GM13976 (cell line): ENCODE measurements at regions not wholly inside any gene's neighbourhood (a gene's known extent, or its start where the extent isn't known, plus 50 kb on each side); places are given as distances from the start of the nearest gene placed in this dataset.
A peak's percentile ranks its signal among the peaks of the same experiment; 100 is the strongest.

ENCODE experiments used
- DNase-seq: peaks from one replicate; pipeline ENCODE4 v3.0.0; 2012; ENCODE audit warnings: low spot score
- in situ Hi-C: fragments of 300-500 bp; cut with MboI; formaldehyde crosslinking; loops from one replicate; pipeline ENCODE4 v1.12.0; 2022; ENCODE audit warnings: low sequenced_read_pairs, mixed read lengths, inconsistent platforms; ENCODE audit not compliant: unreplicated experiment
- TF ChIP-seq, protein P1 (sequence below): IDR thresholded peaks from 2 replicates; pipeline ENCODE4 v1.5.1; 2012; ENCODE audit warnings: borderline replicate concordance, mild to moderate bottlenecking; ENCODE audit not compliant: insufficient read depth; ENCODE audit errors: extremely low read depth, missing control alignments, control extremely low read depth

DNA sequence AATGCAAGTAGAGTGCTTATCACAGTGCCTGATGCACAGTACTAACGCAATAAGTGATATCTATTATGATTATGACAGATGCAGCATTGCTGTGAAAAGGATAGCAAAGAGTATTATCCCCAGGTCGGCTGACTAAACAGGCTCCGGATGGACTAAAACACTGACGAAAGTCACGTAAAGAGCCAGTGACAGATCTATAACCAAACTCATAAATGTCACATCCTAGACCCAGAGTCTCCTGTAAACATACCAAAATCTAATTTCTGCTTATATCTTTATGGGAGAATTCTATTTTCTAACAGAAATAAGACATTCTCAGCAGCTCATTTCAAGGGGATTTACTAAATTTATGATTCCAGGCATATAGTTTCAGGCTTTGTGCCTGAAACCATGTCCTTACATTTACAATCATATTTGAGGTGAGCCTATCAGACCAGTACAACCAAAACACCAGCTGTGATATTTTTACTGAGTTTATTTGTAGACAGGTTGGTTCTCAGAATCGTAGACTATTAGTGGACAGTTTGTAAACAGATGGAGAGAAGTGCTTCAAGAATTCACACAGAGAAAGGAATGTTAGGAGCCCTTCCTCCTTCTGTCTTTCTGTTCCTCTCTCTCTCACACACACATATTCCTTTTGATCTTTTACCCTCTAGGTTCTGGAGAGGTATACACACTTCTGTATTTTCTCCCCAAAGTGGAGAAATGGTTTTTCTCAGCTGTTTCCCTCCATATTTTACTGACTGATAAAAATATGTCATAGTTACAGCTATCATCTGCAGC is 52.4 kb upstream of the WDR26 start:
- no peak for DNase-seq
- in situ Hi-C loops, result no loop called here
- TF ChIP-seq, protein P1, sequence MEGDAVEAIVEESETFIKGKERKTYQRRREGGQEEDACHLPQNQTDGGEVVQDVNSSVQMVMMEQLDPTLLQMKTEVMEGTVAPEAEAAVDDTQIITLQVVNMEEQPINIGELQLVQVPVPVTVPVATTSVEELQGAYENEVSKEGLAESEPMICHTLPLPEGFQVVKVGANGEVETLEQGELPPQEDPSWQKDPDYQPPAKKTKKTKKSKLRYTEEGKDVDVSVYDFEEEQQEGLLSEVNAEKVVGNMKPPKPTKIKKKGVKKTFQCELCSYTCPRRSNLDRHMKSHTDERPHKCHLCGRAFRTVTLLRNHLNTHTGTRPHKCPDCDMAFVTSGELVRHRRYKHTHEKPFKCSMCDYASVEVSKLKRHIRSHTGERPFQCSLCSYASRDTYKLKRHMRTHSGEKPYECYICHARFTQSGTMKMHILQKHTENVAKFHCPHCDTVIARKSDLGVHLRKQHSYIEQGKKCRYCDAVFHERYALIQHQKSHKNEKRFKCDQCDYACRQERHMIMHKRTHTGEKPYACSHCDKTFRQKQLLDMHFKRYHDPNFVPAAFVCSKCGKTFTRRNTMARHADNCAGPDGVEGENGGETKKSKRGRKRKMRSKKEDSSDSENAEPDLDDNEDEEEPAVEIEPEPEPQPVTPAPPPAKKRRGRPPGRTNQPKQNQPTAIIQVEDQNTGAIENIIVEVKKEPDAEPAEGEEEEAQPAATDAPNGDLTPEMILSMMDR, result no peak

DNA sequence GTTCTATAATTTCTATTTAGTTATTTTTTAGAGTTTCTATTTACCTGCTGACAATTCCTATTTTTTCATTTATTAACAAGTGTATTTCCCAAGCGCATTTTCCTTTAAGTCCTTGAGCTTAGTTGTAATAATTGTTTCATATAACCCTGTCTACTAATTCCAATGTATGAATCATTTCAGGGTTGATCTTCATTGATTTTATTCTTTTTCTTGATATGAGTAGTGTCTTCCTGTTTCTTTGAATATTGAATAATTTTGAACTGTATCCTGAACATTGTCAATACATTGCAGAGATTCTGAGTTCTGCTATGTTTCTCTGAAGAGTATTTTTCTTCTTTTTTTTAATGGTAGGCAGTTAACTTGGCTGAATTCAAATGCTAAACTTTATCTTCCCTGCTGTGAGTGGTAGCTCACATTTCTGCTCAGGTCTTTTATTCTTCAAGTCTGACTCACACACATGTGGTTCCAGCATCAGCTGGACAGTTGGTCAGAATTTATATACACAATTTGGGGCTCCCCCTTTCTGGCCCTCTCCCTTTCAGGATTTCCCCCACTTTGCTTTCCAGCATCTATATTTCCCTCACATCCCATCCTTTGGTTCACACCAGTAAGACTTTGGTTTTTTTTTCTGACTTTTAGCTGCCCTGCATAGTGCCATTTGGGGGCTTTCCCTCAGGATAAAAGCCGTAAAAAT is 54.4 kb upstream of the WDR26 start:
- DNase-seq, result peak; percentile 27
- TF ChIP-seq, protein P1, result no peak
- in situ Hi-C loops, result no loop called here

DNA sequence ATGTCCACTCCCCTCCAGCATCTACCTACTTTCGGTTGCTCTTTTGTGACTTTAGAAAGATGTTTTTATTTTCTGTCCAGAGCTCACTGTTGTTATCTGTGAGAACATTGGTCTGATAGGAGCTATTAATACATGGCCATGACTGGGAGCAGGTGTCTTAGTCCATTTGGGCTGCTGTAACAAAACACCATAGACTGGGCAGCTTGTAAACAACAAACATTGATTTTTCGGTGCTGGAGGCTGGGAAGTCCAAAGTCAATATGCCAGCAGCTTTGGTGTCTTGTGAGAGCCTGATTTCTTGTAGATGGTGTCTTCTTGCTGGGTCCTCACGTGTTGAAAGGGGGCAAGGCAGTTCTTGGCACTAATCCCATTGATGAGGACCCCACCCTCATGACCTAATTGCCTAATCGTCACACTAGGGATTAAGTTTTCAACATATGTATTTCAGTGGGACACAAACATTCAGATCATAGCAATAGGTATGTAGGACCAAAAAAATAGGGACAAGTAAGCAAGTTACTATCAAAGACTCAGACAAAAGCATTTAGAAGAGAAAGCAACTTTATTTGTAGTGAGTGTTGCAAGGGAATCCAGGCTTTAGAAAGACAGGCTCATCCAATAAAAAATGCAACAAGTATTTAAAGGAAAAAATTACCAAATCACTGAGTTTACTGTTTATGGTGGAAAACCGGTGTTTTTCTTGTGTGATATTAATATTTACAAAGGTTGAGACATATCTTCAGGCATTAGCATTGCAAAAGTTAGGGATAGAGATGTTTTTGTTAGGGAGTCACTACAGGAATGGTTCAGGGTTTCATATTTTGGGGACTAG is 55.2 kb upstream of the WDR26 start:
- in situ Hi-C loops, result no loop called here
- DNase-seq, result no peak
- TF ChIP-seq, protein P1, result no peak

DNA sequence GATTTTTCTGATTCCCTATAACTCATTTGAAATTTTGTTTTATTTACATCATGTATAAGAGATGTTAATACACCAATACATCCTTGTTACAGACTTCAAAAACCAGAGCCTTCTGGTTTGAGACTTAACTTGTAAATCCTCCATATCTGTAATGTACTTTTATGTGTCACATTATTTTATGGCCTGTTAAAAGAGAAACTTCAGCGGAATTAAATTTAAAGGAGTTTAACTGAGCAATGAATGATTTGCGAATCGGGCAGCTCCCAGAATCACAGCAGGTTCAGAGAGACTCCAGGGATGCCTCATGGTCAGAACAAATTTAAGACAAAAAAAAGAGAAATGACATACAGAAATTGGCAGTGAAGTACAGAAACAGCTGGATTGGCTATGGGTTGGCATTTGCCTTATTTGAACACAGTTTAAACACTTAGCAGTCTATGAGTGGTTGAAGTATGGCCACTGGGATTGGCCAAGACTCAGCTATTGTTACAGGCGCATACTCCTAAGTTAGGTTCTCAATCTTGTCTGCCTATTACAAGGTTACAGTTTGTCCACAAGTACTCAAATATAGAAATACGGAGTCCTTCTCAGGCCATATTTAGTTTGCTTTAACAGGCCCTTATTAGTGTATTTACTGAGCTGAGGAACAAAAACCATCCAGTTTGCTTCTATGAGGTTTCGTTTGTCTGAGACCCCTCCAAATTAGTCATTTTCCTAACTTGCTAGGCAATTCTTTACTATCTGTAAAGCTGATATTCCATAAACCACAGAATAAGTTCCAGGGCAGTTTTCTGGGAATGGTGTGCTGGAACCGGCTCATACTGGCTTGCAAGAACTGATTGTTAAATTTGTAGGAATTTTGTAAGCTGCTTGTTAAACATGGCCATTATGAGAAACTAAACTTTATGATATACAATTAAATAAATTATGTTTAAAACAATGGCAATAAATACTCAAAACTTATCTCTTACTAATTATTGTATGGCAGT is 56.2 kb upstream of the WDR26 start:
- TF ChIP-seq, protein P1, result no peak
- in situ Hi-C loops, result no loop called here
- DNase-seq, result no peak

DNA sequence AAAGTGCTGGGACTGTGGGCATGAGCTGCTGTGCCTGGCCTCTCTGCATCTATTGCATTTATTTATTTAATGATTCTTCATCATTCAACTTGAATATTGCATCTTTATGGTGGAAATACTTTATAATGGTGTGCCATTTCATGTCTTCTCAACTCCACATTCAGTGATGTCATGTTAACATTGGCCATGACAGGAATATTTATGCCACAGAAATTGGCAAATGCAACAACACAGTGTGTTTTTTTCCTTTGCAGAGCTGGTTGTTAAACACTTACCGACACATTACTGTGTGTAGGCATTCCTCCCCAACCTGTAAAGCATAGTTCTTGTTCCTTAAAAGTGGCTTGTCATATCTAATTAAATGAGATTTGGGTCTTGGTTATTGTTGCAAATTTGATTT is 57.4 kb upstream of the WDR26 start:
- no peak for DNase-seq
- in situ Hi-C loops, result no loop called here
- TF ChIP-seq, protein P1, result no peak

DNA sequence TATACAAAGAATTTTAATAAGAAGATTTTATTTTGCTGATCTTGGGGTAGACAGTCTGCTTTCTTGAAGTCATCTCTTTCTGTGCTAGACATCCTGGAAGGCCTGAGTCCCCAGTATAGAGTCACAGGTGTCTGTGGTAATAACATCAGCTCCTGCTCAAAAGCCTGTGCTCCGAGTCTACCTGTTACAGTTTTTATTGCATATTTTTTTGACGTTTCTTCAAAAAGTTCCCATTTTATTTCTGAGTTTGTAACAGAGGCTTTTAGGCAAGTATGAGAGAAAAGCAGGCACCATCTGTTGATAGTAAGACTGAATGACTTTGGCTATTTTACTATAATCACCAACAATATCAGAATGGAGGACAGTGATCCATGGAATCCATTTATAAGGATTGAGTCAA is 58.0 kb upstream of the WDR26 start:
- DNase-seq, result no peak
- TF ChIP-seq, protein P1, result no peak
- in situ Hi-C loops, result no loop called here
